GM18517 (cell line): ENCODE measurements at regions not wholly inside any gene's neighbourhood (a gene's known extent, or its start where the extent isn't known, plus 50 kb on each side); places are given as distances from the start of the nearest gene placed in this dataset.
"Not testable (repeated sequence)": the region's sequence is repeated elsewhere in the genome, so short reads cannot be mapped to it uniquely, and the experiment has no call there.

Experiments used
- ATAC-seq: cut with Tn5 transposase; IDR thresholded peaks from one replicate; pipeline ENCODE4 v1.9.1; 2021; ENCODE audit warnings: mild to moderate bottlenecking, moderate library complexity; ENCODE audit not compliant: unreplicated experiment

DNA sequence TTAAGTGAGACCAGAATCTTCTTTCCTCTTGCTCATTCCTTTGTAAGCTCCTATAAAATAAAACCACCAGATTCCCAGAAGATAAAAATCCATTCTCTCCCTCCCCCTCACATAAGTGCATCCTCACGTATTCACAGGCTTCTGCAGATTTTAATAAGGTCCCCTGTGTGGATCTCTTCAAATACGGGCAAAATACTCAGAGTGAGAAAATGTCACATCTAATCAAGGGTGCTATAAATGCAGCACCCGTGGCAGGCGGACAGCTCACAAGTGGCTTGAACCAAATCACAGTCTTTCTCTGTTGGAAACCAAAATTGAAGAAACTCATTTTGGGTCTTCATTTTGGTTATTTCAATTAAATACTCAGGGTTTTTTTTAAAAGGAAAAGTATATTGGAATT lies 212.9 kb upstream of the CMC1 start:
- ATAC-seq, result no peak

DNA sequence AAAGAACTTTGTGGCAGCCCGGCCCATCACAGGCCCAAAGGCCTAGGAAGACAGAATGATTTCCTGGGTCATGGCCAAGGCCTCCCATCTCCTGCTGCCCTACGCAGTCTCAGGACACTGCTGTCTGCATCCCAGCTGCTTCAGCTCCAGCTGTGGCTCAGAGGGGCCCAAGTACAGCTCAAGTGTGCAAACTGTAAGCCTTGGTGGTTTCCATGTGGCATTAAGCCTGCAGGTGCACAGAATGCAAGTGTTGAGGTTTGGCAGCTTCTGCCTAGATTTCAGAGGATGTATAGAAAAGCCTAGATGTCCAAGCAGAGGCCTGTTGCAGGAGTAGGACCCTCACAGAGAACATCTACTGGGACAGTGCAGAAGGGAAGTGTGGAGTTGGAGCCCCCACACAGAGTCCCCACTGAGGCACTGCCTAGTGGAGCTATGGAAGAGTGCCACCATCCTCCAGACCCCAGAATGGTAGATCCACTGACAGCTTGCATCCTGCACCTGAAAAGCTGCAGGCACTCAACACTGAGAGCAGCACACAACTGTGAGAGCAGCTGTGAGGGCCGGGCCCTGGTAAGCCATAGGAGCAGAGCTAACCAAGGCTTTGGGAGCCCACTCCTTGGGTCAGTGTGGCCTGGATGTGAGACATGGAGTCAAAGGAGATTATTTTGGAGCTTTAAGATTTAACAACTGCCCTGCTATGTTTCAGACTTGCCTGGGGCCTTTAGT lies 208.2 kb upstream of the CMC1 start:
- ATAC-seq, result no peak

DNA sequence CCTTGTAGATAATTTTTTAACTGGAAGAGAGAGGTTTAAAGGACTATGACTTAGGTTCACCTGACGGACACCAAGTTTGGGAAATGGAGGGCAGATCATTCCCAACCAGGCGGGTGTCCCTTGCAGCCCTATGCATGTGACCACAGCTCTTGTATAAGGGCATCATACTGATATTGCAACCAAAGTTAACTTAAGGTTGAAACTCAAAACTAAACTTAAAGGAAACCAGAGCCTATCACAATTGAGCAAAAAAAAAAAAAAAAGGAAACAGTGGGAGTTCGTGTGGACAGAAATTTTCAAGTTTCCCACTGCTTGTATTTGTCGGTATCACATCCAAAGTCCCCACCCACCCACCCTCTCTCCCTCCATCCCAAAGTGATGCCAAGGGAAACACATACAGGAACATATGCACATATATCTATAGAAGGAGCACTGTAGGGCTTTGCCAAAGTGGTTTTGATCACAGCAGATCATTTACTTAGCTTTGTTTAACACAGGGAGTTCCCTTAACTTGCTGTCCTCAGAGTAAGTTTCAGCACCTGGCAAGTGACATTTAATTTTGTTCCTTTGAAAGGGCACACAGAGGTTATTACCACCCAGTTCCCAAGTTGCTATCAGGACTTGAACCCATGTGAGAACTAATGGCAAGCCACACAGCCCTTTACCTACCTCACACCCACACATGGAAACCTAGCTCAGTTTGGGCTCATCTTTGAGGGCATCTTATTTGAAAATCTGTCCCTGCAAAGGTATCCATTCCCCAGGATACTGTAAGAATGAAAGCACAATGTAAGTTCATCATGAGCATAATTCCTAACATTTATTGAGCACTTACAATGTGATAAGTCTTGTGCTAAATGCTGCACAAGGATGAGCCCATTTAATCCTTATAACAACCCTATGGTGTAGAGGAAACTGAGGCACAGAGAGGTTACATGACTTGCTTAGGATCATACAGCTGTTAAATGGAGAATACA lies 204.5 kb upstream of the CMC1 start:
- ATAC-seq, result peak; percentile 69

DNA sequence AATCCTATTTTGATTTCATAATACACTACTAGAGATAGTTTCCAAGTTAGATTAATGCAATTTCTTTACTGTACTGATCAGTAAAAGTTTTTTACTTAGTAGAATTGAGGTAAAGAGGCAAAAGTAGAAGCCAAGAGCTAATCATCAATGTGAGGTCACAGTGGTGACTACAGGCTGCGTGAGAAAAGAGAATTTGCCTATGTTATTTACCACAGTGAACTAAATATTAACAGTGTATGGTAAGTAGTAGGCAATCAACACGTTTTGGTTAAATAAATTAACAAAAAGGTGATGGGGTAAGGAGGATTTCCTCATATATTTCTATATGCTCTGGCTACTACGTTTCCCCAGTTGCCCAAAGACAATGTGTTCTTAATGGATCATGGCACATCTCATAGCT lies 202.2 kb upstream of the CMC1 start:
- ATAC-seq, result no peak

DNA sequence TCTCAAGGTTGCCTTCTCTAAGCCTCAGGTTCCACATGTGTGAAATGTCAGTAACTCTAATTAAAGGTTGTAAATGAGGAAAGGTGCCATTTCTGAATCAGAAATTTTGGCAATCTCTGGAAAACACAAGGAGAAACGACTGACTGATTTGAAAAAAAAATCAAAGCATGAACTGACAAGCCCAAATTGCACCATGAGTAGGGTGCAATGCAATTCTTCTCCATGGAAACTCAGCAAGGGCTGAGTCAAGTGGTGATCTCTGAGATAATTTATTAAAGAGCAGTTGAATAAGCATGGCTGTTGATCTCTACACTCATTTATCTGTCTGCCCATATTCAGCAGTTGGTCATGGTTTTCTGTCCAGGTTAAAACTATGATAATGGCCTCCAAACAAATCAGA lies 201.6 kb upstream of the CMC1 start:
- no peak for ATAC-seq

DNA sequence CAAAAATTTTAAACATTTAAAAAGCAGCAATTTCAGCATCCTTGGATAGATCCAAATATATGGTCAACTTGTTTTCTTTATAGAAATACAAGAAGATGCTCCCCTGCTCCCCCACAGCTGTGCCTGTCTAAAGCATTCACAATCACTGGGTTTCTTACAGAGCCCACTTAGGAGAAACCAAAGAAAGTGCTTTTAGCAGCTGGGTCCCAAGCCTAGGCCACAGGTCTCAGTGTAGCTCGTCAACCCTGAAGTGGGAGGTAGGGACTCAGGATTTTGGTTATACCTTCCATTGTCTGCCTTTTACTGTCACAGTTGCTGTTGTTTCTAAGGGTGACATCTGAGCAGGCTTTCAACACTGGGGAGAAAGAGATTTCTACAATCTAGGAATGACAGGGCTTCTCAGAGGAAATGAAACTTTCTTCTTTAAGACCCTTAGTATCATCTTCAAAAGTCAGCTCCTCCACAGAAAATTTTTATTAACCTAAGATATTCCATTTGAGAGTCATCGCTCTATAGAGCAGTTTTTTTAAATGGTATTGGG lies 199.3 kb upstream of the CMC1 start:
- peak; percentile 63 for ATAC-seq

DNA sequence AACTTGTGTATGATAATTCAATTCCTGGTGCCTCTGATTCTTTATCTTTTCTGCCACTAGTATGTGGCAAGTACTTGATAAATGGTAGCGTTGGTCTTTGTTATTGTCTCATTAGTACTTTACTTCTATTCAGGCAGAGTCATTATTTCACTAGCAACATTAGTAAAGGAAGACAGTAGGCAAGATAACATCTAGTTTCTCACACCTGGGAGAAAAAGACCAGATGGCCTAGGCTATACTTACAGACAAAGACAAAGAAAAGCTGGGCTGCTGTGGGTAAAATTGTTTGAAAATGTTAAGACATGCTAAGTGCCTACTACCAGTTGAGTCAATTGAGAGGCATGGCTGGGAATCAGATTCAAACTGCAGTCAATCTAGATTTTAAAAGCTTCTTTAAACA lies 198.7 kb upstream of the CMC1 start:
- peak; percentile 26 for ATAC-seq

DNA sequence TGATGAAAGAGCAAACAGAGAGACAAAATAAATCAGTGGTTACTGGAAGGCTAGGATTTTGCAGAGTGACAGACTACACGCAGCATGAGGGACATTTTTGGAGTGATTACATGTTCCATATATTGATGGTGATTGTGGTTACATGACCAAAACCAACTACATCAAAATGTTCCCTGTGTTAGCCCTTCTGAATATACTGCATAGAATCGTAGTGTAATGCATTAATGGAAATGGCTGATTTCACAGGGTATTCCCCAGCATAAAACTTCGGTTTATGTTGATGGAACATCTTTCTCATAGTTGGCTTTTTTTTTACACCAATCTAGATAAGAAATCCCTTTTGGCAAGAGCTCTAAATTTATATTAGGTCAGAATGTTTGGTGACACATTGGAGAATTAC lies 191.3 kb upstream of the CMC1 start:
- no peak for ATAC-seq

DNA sequence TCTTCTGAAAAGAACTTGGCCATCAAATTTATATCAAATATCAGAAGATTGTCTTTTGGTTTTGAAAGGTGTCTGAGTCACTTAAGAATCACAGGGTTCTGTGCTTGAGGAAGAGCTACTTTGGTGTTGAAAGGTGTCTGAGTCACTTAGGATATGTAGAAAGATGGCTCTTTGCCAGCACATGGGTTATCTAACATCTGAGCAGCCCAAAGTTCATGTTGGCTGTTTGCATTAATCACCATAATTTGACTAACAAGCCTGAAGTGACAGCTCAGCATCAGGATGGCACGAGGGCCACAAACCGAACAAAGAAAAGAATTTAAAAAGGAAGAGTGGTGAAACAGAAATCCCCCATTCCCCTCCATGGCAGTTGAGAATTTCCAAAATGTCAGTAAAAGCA lies 190.5 kb upstream of the CMC1 start:
- ATAC-seq, result no peak

DNA sequence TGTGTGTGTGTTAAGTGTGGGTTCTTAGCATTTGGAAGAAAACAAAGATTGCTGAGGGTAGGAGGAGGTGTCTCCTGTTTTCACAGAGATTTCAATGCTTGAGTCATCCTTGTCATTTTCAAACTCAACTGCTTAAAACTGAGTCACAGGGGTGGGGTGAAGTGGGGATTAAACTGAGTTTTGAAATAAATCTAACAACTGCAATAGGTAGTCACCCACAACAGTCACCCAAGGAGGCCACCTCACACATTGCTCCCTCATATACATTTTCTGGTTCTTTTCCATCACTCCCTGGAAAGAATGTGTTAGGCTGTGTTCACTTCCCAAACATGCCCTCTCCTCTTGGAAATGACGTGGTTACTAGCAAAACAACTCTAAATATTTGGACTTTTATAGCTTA lies 187.7 kb upstream of the CMC1 start:
- ATAC-seq, result no peak

DNA sequence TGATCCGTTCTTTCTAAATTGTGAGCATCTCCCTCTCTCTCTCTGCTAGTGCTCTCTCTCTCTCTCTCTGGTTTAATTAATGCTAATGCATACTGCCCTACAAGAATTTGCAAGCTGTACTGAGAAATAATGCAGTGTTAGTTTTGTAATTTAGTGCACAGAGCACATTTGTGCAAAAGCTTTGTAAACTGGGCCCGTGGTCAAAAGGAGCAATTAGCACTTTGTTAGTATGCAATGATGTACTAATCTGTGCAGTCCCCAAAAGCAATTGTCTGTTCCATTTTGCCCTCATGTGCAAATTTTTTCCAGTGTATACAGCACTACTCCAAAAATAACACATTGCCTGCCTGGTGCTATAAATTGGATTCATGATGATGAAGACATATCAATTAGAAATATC lies 184.6 kb upstream of the CMC1 start:
- no peak for ATAC-seq

DNA sequence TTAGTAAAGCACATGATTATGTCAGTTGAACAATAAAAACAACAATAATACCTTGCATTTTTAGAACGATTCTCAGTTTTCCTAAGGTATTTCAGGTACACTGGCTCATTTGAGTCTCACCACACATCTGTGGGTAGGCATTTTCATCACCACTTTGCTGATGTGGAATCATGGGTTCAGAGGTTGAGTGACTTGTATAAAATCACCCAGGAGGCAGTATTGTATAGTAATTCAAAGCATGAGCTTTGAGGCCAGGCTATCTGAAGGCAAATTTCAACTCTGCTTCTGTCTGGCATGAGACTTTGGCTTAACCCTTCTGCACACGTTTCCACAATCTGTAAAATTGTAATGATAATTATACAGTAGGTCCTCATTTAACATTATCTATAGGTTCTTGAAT lies 183.9 kb upstream of the CMC1 start:
- no peak for ATAC-seq

DNA sequence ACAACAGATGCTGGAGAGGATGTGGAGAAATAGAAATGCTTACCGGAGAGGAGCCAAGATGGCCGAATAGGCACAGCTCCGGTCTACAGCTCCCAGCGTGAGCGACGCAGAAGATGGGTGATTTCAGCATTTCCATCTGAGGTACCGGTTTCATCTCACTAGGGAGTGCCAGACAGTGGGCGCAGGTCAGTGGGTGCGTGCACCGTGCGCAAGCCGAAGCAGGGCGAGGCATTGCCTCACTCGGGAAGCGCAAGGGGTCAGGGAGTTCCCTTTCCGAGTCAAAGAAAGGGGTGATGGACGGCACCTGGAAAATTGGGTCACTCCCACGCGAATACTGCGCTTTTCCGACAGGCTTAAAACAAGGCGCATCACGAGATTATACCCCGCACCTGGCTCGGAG lies 182.2 kb upstream of the CMC1 start:
- ATAC-seq, result not testable (repeated sequence)

DNA sequence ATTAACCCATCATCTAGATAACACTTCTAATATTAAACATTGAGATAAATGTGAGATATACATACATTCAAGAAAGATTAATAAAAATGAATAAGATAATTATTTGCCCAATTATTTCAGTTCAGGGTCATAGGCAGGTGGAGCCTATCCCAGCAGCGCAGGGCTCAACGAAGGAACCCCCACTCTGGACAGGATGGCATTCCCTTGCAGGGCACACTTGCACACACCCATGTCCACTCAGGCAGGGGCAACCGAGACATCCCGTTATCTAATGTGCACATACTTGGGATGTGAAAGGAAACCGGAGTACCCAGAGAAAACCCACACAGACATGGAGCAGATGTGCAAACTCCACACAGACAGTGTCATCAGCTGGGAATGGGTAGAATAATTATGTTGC lies 175.4 kb upstream of the CMC1 start:
- no peak for ATAC-seq

DNA sequence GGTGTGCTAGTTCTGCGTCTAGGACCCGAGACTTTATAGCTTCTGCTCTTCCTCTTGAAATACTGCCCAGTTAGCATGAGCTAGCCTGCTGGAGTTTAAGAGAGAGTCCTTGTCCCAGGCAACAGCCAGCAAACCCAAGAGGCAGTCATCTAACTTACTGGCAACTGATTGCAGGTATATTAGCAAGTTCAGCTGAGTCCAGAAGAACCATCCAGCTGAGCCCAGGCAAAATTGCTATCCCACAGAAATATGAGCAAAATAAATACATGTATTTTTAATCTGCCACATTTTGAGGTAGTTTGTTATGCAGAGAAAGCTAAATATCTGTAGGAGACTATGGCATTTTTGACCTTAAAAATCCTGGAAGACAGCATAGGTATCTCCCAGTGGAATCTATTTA lies 174.4 kb upstream of the CMC1 start:
- ATAC-seq, result no peak

DNA sequence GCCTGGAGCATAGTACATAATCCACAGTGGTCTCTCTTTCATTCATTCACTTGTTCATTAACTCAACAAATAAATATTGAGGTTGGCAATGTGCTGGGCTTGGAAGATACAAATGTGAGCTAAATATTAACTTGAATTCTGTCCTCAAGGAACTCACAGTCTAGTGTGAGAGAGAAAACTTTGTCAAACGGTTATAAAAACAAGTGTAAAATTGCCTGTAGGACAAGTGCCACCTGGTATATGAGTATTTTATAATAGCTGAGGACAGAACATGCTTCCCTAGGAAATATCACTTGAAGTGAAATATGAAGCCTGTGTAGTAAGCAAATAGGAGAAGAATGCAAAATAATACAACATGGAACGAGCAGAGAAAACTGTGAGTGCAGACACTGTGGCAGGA lies 173.1 kb upstream of the CMC1 start:
- ATAC-seq, result no peak

DNA sequence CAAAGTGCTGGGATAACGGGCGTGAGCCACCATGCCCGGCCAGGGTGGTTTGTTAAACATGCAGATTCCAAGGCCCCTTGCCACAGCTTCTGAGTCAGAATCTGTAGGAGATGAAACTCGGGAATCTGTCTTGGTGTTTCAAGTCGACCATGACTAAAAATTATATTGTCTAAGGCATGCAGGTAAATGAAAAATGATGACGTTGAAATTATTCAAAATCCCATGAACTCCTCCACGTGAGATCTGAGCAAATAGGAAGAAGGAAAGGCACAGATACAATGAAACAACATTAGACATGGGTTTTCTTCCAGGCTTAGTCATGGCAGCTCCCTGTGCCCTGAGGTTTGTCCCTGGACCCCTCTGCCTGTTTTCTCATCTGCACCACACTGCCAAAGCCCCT lies 172.0 kb upstream of the CMC1 start:
- ATAC-seq, result no peak

DNA sequence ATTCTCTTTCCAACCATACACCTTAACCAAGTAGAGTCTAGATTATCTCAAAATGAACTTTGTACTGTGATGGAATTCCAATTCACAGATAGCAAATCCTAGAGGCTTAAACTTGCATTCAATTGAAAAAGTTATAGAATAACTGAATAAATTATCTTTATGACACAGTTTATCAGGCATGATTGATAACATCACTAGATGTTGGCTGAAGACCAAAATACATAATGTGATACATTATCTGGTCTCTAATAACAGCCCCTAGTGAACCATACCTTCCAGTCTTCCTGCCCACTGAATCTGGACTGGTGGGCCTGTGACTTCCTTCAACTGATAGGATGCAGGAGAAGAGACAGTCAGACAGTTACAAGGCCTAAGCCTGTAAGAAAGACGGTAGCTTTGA lies 165.2 kb upstream of the CMC1 start:
- no peak for ATAC-seq

DNA sequence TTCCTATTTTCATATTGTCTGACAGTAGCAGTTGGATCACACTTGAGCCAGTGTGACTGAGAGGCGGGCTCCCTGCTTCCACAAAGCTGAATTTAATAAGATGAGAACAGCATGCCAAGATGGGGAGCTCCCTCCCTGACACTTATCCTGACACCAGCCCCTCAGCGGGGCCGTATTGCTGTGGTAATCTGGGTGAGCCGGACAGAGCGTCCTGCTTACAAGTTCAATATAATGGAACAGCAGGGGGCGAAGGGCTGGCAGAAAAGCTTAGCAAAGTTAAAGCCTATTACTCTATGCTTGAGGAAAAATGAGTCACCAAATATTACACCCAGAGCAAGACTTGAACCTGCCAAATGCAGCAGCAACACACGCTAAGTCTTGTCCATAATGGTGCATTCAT lies 163.8 kb upstream of the CMC1 start:
- no peak for ATAC-seq

DNA sequence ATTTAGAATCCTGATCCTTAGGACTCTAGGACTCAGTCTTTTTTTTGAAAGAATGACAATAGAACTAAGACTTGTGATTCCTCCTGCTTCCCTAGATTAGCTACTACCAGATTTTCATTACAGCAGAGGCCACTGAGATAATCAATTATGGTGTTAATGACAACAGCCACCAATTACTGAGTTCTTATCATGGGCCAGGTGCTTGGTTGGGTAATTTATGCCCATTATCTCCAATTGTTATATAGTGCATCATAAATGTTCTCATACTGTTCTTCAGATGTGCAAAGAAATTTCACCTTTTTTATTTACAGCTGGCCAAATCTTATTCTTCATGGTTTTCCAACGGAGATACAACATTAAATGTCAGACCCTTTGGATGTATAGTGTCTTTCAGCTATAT lies 162.9 kb upstream of the CMC1 start:
- no peak for ATAC-seq

DNA sequence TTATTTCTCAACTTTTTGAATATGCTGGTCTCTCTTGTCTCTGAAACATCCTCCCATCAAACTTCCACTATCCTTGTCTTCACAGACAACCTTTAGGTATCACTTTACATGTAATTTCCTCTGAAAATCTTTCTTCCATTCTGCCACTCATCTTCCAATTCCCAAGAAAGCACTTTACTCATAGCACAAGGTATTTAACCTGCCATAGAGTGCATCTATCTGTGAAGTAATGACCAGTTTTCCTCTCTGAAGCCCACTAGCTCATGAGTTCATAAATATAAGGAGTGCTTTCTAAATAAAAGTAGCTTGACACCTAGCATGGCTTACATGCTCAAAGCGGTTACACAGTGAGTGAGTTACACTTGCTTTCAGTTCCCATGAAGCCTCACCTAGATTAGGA lies 160.7 kb upstream of the CMC1 start:
- ATAC-seq, result no peak

DNA sequence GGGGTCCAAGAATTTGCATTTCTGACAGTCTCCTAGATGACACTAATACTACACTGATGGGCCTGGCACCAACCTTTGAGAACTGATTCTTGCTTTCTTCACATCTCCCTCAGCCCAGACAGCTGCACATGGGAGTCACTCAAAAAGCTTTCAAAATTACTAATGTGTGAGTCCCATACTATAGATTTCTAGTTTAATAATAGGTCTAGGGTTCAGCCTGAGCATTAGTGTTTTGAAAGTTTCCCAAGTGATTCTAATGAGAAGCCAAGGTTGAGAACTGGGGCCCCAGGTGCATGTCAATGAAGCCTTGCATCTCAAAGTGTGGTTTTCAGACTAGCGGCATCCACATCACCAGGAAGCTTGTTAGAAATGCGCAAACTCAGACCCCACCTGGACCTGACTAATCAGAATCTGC lies 159.9 kb upstream of the CMC1 start:
- ATAC-seq, result no peak
